B cell (primary cell): ENCODE measurements at regions not wholly inside any gene's neighbourhood (a gene's known extent, or its start where the extent isn't known, plus 50 kb on each side); places are given as distances from the start of the nearest gene placed in this dataset.
"Not testable (repeated sequence)": the region's sequence is repeated elsewhere in the genome, so short reads cannot be mapped to it uniquely, and the experiment has no call there.

Source experiments
- ATAC-seq: fragments of 200-7000 bp; cut with Tn5 transposase; one replicate; pipeline ENCODE4 v1.10.0; 2021; ENCODE audit warnings: low read depth, mild to moderate bottlenecking, moderate number of reproducible peaks, moderate library complexity
- CTCF ChIA-PET: fragments of 350-600 bp; sonication (Branson Sonifier 250); formaldehyde crosslinking; loops from one replicate; lab custom pipeline; 2021; ENCODE audit warnings: antibody characterized with exemption, inconsistent platforms; lab: Charles Lee
- POLR2A ChIA-PET: fragments of 350-600 bp; sonication (Branson Sonifier 250); formaldehyde crosslinking; loops from one replicate; lab custom pipeline; 2021; ENCODE audit warnings: antibody characterized with exemption; lab: Charles Lee
- DNase-seq: peaks from one replicate; pipeline ENCODE4 v3.0.0; 2013
- H2AFZ ChIP-seq: 2 replicates; pipeline ENCODE4 v1.6.1; 2012; ENCODE audit warnings: mild to moderate bottlenecking, low read depth, low read length; ENCODE audit not compliant: insufficient read depth, poor library complexity, severe bottlenecking
- H3K27ac ChIP-seq, 2 donors: 1 replicate in 1 of 2; 2 replicates in 1 of 2; pipeline ENCODE4 v1.5.1; 2012 to 2013; ENCODE audit warnings: low read length in 2 of 2, mild to moderate bottlenecking in 2 of 2, moderate library complexity in 1 of 2
- H3K27me3 ChIP-seq, 4 experiments: fragments of 200-600 bp in 1 of 4; sonication (generic) in 1 of 4; replicated peaks in 1 of 4; 1 replicate in 2 of 4; 2 replicates in 2 of 4; pipeline versions ENCODE4 v1.6.1 to v1.7.0; 2013 to 2016; ENCODE audit warnings: low read length in 3 of 4, mild to moderate bottlenecking in 2 of 4, mixed read lengths in 1 of 4, moderate library complexity in 1 of 4; ENCODE audit not compliant: insufficient read depth in 4 of 4, control insufficient read depth in 3 of 4; ENCODE audit errors: control extremely low read depth in 1 of 4
- H3K36me3 ChIP-seq, 2 experiments: replicated peaks in 1 of 2; 1 replicate in 1 of 2; 2 replicates in 1 of 2; pipeline versions ENCODE4 v1.6.1 to v1.7.1; 2013; ENCODE audit warnings: low read length in 1 of 2; ENCODE audit not compliant: insufficient read depth in 2 of 2, control insufficient read depth in 1 of 2; ENCODE audit errors: control extremely low read depth in 1 of 2, extremely low read depth in 1 of 2
- H3K4me1 ChIP-seq, 2 donors: fragments of 200-600 bp in 1 of 2; sonication (generic) in 1 of 2; 1 replicate in 1 of 2; 2 replicates in 1 of 2; pipeline versions ENCODE4 v1.5.1 to v1.6.1; 2013 to 2017; ENCODE audit warnings: low read length in 2 of 2; ENCODE audit not compliant: control insufficient read depth in 2 of 2, insufficient read depth in 2 of 2
- H3K4me2 ChIP-seq: replicated peaks from 2 replicates; pipeline ENCODE3; 2012; ENCODE audit warnings: mild to moderate bottlenecking, low read depth, low read length; ENCODE audit not compliant: poor library complexity, severe bottlenecking
- H3K4me3 ChIP-seq, 5 experiments: fragments of 200-600 bp in 1 of 5; sonication (generic) in 1 of 5; 1 replicate in 3 of 5; 2 replicates in 2 of 5; pipeline versions ENCODE4 v1.5.1 to v1.7.0; 2011 to 2016; ENCODE audit warnings: low read length in 4 of 5, mild to moderate bottlenecking in 4 of 5, low read depth in 2 of 5, control low read depth in 1 of 5, moderate library complexity in 1 of 5; ENCODE audit not compliant: insufficient read depth in 1 of 5; ENCODE audit errors: control extremely low read depth in 1 of 5, extremely low read depth in 1 of 5
- H3K79me2 ChIP-seq: fragments of 200-600 bp; sonication (generic); one replicate; pipeline ENCODE4 v1.6.0; 2016; ENCODE audit warnings: low read length; ENCODE audit not compliant: control insufficient read depth, insufficient read depth
- H3K9ac ChIP-seq: fragments of 200-600 bp; sonication (generic); 2 replicates; pipeline ENCODE4 v1.6.1; 2017; ENCODE audit warnings: mild to moderate bottlenecking, low read length, moderate library complexity
- H3K9me3 ChIP-seq, 3 donors: one replicate each; pipeline versions ENCODE4 v1.6.1 to v1.7.1; 2013; ENCODE audit warnings: low read length in 2 of 3; ENCODE audit not compliant: control insufficient read depth in 2 of 3, insufficient read depth in 1 of 3; ENCODE audit errors: control extremely low read depth in 1 of 3
- H4K20me1 ChIP-seq: 2 replicates; pipeline ENCODE4 v1.6.0; 2012; ENCODE audit warnings: mild to moderate bottlenecking, low read length; ENCODE audit not compliant: insufficient read depth, control insufficient read depth, poor library complexity, severe bottlenecking
- H3K27ac Mint-ChIP-seq: one replicate; pipeline ENCODE4 v1.8.0; 2021; ENCODE audit warnings: mixed read lengths
- H3K27me3 Mint-ChIP-seq: one replicate; pipeline ENCODE4 v1.8.0; 2021; ENCODE audit warnings: mixed read lengths
- H3K4me1 Mint-ChIP-seq: one replicate; pipeline ENCODE4 v1.8.0; 2021; ENCODE audit warnings: mixed read lengths
- H3K4me3 Mint-ChIP-seq: one replicate; pipeline ENCODE4 v1.8.0; 2021; ENCODE audit warnings: mixed read lengths
- H3K9me3 Mint-ChIP-seq: one replicate; pipeline ENCODE4 v1.8.0; 2022; ENCODE audit warnings: mixed read lengths; ENCODE audit not compliant: insufficient read depth
- CTCF ChIP-seq: fragments of 200-600 bp; IDR thresholded peaks from one replicate; pipeline ENCODE4 v1.8.0; 2022; ENCODE audit warnings: antibody characterized with exemption, mild to moderate bottlenecking
- EZH2 ChIP-seq: IDR thresholded peaks from 2 replicates; pipeline ENCODE4 v1.6.1; 2012; ENCODE audit warnings: borderline replicate concordance, low read depth, mild to moderate bottlenecking, moderate library complexity, low read length; ENCODE audit not compliant: insufficient read depth, poor library complexity, severe bottlenecking
- WGBS: methylation state at CpG from one replicate; pipeline ENCODE4 v1.1.5; 2013; ENCODE audit warnings: missing lambda C conversion rate; ENCODE audit not compliant: insufficient coverage; 5-methylcytosine and 5-hydroxymethylcytosine counted together
- intact Hi-C: fragments of 100-400 bp; cut with micrococcal nuclease; formaldehyde crosslinking; loops from one replicate; pipeline ENCODE4 v1.10.0; 2022

GRCh38 chr2:43143756-43144155, 82.7 kb downstream of the ZFP36L2 start:
- no peaks in the 10 kb centered on the region for H3K27me3 Mint-ChIP-seq
- 96% methylated on average over 5 of the region's 8 CpGs for WGBS
- H3K9me3 ChIP-seq: peaks cover 0 to 5% (median 0%) of the 10 kb centered on the region in 3 donors
- H2AFZ ChIP-seq: no peak overlapping the region
- H3K27ac Mint-ChIP-seq: no peak overlapping the region
- peaks cover 23% of the 10 kb centered on the region for H3K4me1 Mint-ChIP-seq
- H3K9me3 Mint-ChIP-seq: no peaks in the 10 kb centered on the region
- ChIA-PET CTCF (interaction anchor here (0.7 to 1.1 kb wide), 3 partner anchors 9 to 83 kb away, joined by 3 read pairs; partner anchors contain the start of gene ZFP36L2), POLR2A (no interaction called here)
- no peak overlapping the region for H3K4me2 ChIP-seq
- H3K79me2 ChIP-seq: no peaks in the 10 kb centered on the region
- DNase-seq: no peak
- H3K4me3 Mint-ChIP-seq: no peak overlapping the region
- intact Hi-C loops: no loop called here
- no peak overlapping the region for H3K9ac ChIP-seq
- H3K36me3 ChIP-seq: no peaks in the 10 kb centered on the region
- no peak for TF ChIP-seq EZH2
- ATAC-seq: no peak
- H3K27ac ChIP-seq: no peak overlapping the region
- peaks cover 16 to 19% of the 10 kb centered on the region in 2 donors for H3K4me1 ChIP-seq
- no peaks in the 10 kb centered on the region for H4K20me1 ChIP-seq
- no peaks in the 10 kb centered on the region for H3K27me3 ChIP-seq
- H3K4me3 ChIP-seq: no peak overlapping the region

GRCh38 chr2:43142921-43143438, 83.4 kb downstream of the ZFP36L2 start:
- Histone ChIP-seq H2AFZ (no peak overlapping the region), H3K9ac (no peak overlapping the region), H3K4me2 (no peak overlapping the region), H3K4me1 (peaks cover 21 to 24% of the 10 kb centered on the region in 2 donors), H3K27me3 (no peaks in the 10 kb centered on the region), H4K20me1 (no peaks in the 10 kb centered on the region), H3K4me3 (no peak overlapping the region), H3K36me3 (no peaks in the 10 kb centered on the region), H3K9me3 (peaks cover 0 to 5% (median 0%) of the 10 kb centered on the region in 3 donors), H3K27ac (no peak overlapping the region), H3K79me2 (peaks cover 4% of the 10 kb centered on the region)
- H3K4me3 Mint-ChIP-seq: no peak overlapping the region
- DNase-seq (peak; percentile 17), ATAC-seq (no peak)
- peak overlapping the region; percentile 23 for H3K27ac Mint-ChIP-seq
- ChIA-PET CTCF (interaction anchor here (0.7 kb wide), 1 partner anchor 8 kb away, joined by 3 read pairs; no protein-coding TSS in a partner anchor), POLR2A (no interaction called here)
- no peaks in the 10 kb centered on the region for H3K27me3 Mint-ChIP-seq
- intact Hi-C loops: no loop called here
- TF ChIP-seq EZH2: no peak
- no peak for TF ChIP-seq CTCF
- 93% methylated on average over 7 of the region's 7 CpGs for WGBS
- H3K9me3 Mint-ChIP-seq: no peaks in the 10 kb centered on the region
- H3K4me1 Mint-ChIP-seq: peaks cover 27% of the 10 kb centered on the region

- H3K9me3 ChIP-seq, H3K4me2 ChIP-seq, H3K4me3 Mint-ChIP-seq, H3K9ac ChIP-seq, intact Hi-C loops, H3K4me3 ChIP-seq, H3K27ac Mint-ChIP-seq, ATAC-seq, H3K79me2 ChIP-seq, H3K27me3 Mint-ChIP-seq, H3K36me3 ChIP-seq, H3K27me3 ChIP-seq, H4K20me1 ChIP-seq, H2AFZ ChIP-seq, POLR2A ChIA-PET, H3K9me3 Mint-ChIP-seq: not testable (repeated sequence)
- WGBS: 52% methylated on average over 6 of the region's 7 CpGs
- CTCF ChIA-PET: interaction anchor here (0.7 kb wide), 2 partner anchors 13 to 1270 kb away, joined by 3 read pairs; no protein-coding TSS in a partner anchor
- peak; percentile 35 for DNase-seq
- peaks cover 34 to 37% of the 10 kb centered on the region in 2 donors for H3K4me1 ChIP-seq
- H3K4me1 Mint-ChIP-seq: peaks cover 39% of the 10 kb centered on the region
- H3K27ac ChIP-seq: peak overlapping the region in 1 of 2 donors; percentile 36
These were observed 84.7 kb downstream of the ZFP36L2 start for GRCh38 chr2:43141636-43142151.
